Testis (tissue), 2 donors: ENCODE measurements at regions not wholly inside any gene's neighbourhood (a gene's known extent, or its start where the extent isn't known, plus 50 kb on each side); places are given as distances from the start of the nearest gene placed in this dataset.

Source experiments
- DNase-seq: peaks from one replicate; pipeline ENCODE4 v3.0.0-alpha.2; 2019
- H3K27ac ChIP-seq, 2 donors: fragments of 200-600 bp; sonication (generic); one replicate each; pipeline ENCODE4 v1.5.1; 2019
- H3K27me3 ChIP-seq: fragments of 200-600 bp; sonication (generic); one replicate; pipeline ENCODE4 v1.5.1; 2019
- H3K36me3 ChIP-seq: fragments of 200-600 bp; sonication (generic); one replicate; pipeline ENCODE4 v1.5.1; 2017; ENCODE audit warnings: low read depth; ENCODE audit errors: missing control alignments
- H3K4me1 ChIP-seq: fragments of 200-600 bp; sonication (generic); one replicate; pipeline ENCODE4 v1.5.1; 2019
- H3K4me3 ChIP-seq, 2 donors: fragments of 200-600 bp; sonication (generic); one replicate each; pipeline ENCODE4 v1.5.1; 2017 to 2019
- H3K9me3 ChIP-seq: fragments of 200-600 bp; sonication (generic); one replicate; pipeline ENCODE4 v1.5.1; 2017
- CTCF ChIP-seq, 3 experiments: fragments of 450-650 bp in 2 of 3; fragments of 200-600 bp in 1 of 3; sonication (generic) in 1 of 3; IDR thresholded peaks; one replicate each; pipeline ENCODE4 v1.5.1; 2016 to 2019; ENCODE audit warnings: antibody characterized with exemption in 3 of 3, mild to moderate bottlenecking in 2 of 3, moderate library complexity in 1 of 3
- POLR2A ChIP-seq: fragments of 450-650 bp; IDR thresholded peaks from one replicate; pipeline ENCODE4 v1.6.1; 2017; ENCODE audit warnings: antibody characterized with exemption, mild to moderate bottlenecking, moderate library complexity
- WGBS, 2 donors: methylation state at CpG; one replicate each; pipeline ENCODE4 v1.1.5; 2018; 5-methylcytosine and 5-hydroxymethylcytosine counted together
- intact Hi-C: fragments of 100-400 bp; cut with DNase I; formaldehyde crosslinking; loops from one replicate; pipeline ENCODE4 v1.15.1; 2023; ENCODE audit warnings: low total_unique reads

GRCh38 chr7:110210941-110211608 lies 879.9 kb upstream of the LRRN3 start:
- DNase-seq: no peak
- H3K36me3 ChIP-seq: no peaks in the 10 kb centered on the region
- 97 to 100% methylated on average over 1 of the region's 1 CpG for WGBS, 2 donors
- H3K4me1 ChIP-seq: no peaks in the 10 kb centered on the region
- TF ChIP-seq POLR2A: no peak
- TF ChIP-seq CTCF (IDR thresholded peaks at IDR 0.05): no peak
- no peaks in the 10 kb centered on the region for H3K27me3 ChIP-seq
- no peak overlapping the region for H3K27ac ChIP-seq
- H3K4me3 ChIP-seq: no peak overlapping the region
- intact Hi-C loops: no loop called here
- no peaks in the 10 kb centered on the region for H3K9me3 ChIP-seq

- intact Hi-C loops: no loop called here
- no peak overlapping the region for H3K27ac ChIP-seq
- no peak overlapping the region for H3K4me3 ChIP-seq
- DNase-seq: no peak
- H3K27me3 ChIP-seq: no peaks in the 10 kb centered on the region
- no peak for TF ChIP-seq CTCF (IDR thresholded peaks at IDR 0.05)
- no peak for TF ChIP-seq POLR2A
- no peaks in the 10 kb centered on the region for H3K4me1 ChIP-seq
- H3K36me3 ChIP-seq: no peaks in the 10 kb centered on the region
- H3K9me3 ChIP-seq: no peaks in the 10 kb centered on the region
Observed at GRCh38 chr7:110224643-110225042, 866.3 kb upstream of the LRRN3 start.

DNA sequence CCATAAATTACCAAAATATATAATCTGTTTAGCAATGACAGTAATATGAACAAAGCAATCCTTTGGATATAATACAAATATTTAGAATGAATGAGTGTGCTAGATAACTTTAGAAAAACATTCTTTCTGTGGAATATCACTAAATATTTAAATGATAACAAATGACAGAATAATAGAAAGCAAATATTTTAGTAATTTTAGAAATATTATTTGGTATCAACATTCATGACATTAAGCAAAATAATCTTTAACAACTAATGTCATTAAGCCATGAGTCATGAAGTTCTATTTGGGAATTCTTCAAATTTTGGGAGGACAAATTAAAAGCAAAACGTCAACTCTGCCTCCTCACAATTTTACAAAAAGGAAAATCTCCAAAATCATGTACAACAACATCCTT lies 844.8 kb upstream of the LRRN3 start:
- intact Hi-C loops: no loop called here
- WGBS, 2 donors: 63 to 71% methylated on average over 1 of the region's 1 CpG
- Histone ChIP-seq H3K4me3 (no peak overlapping the region), H3K9me3 (no peaks in the 10 kb centered on the region), H3K36me3 (no peaks in the 10 kb centered on the region), H3K27me3 (no peaks in the 10 kb centered on the region), H3K4me1 (no peaks in the 10 kb centered on the region), H3K27ac (no peak overlapping the region)
- TF ChIP-seq POLR2A: no peak
- TF ChIP-seq CTCF (IDR thresholded peaks at IDR 0.05): no peak
- no peak for DNase-seq

DNA sequence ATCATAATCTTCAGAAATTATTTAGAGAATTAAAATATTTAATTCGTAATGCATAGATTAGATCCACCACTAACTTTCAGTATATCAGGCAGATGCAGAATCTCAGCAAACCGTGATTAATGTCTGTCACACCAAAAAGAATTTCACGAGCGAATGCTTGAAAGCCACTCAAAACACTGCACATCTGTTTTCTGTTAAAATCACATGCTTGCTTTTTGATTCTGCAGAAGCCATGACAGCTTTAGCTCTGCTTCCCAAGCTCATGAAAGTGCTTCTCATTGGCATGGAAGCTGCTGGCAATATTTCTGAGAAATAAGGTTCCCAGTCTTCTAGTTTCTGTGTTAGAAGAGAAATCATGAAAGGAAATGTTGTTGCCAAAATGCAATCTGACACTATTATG lies 837.8 kb upstream of the LRRN3 start:
- DNase-seq: no peak
- Histone ChIP-seq H3K4me1 (no peaks in the 10 kb centered on the region), H3K27ac (no peak overlapping the region), H3K27me3 (no peaks in the 10 kb centered on the region), H3K4me3 (no peak overlapping the region), H3K9me3 (no peaks in the 10 kb centered on the region), H3K36me3 (no peaks in the 10 kb centered on the region)
- intact Hi-C loops: no loop called here
- 72 to 80% methylated on average over 4 of the region's 4 CpGs for WGBS, 2 donors
- TF ChIP-seq POLR2A: no peak
- TF ChIP-seq CTCF (IDR thresholded peaks at IDR 0.05): no peak

DNA sequence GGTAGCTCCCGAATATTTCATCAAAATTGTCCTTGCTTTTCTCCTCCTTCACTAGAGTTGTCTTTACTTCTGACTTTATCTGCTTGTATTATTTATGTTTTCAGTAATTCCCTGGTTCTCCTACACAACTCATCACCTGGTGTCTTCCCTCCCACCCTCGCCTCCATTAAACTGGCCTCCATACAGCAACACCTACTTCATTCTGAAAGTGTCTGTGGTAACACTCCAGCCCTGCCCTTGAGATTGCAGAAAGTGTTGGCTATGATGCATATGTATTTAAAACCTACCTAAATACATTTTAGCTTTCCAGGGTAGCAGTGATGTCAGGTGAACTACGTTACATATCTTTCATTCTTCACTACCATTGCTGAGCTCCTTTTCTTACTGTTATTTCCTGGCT lies 833.3 kb upstream of the LRRN3 start:
- H3K36me3 ChIP-seq: no peaks in the 10 kb centered on the region
- intact Hi-C loops: no loop called here

More for the DNA sequence above, 833.3 kb upstream of the LRRN3 start:
- DNase-seq: no peak
- TF ChIP-seq POLR2A (no peak), CTCF (IDR thresholded peaks at IDR 0.05) (no peak)
- H3K9me3 ChIP-seq: no peaks in the 10 kb centered on the region
- no peaks in the 10 kb centered on the region for H3K4me1 ChIP-seq
- H3K27me3 ChIP-seq: no peaks in the 10 kb centered on the region
- 75 to 78% methylated on average over 3 of the region's 3 CpGs for WGBS, 2 donors
- H3K27ac ChIP-seq: no peak overlapping the region
- H3K4me3 ChIP-seq: no peak overlapping the region
